Activated naive CD4-positive, alpha-beta T cell treated with anti-CD3 and anti-CD28 coated beads, Interleukin-2, amount 50 U/mL, for 72 hours (primary cell): ENCODE measurements at regions not wholly inside any gene's neighbourhood (a gene's known extent, or its start where the extent isn't known, plus 50 kb on each side); places are given as distances from the start of the nearest gene placed in this dataset.

Experiments
- ATAC-seq, 2 donors: fragments of 150-1000 bp; cut with Tn5 transposase; 2 replicates each; pipeline ENCODE4 v1.10.0; 2021; ENCODE audit warnings: mild to moderate bottlenecking in 2 of 2, moderate library complexity in 2 of 2
- DNase-seq, 2 donors: peaks; one replicate each; pipeline ENCODE4 v3.0.0; 2021 to 2022; ENCODE audit warnings: low spot score in 2 of 2
- H3K27ac Mint-ChIP-seq, 2 donors: one replicate each; pipeline ENCODE4 v1.8.0; 2022; ENCODE audit warnings: mild to moderate bottlenecking in 2 of 2, mixed read lengths in 2 of 2
- H3K36me3 Mint-ChIP-seq, 2 donors: one replicate each; pipeline ENCODE4 v1.8.0; 2022; ENCODE audit warnings: mixed read lengths in 2 of 2
- H3K9me3 Mint-ChIP-seq, 2 donors: one replicate each; pipeline ENCODE4 v1.8.0; 2022; ENCODE audit warnings: mixed read lengths in 2 of 2

DNA sequence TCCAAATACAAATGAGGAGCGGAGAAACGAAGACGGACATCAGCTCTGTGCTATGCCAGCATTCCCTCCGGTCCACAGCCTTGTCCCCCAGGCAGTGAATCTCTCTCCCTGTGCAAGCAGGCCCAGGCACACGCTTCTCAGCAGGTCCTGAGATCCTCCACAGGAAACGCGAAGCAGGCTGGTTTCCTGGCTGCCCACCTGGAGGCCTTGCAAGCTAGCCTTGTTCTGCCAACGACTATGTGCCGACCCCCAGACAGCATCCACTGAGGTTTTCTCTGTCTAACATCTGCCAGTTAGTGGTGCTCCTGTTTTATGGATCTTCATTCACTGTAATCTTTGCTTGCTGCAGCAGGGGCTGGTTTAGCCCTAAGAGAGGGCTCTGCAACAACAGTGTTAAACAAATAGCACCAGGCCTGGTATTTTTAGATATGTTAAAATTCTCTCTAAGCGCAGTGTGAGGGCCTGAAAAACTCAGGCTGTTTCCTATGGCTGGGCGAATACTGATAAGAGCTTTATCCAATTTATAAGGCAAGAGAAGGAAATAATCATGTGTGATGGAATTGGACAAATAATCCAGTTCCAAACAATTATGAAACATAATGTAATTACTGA lies 386.0 kb upstream of the ARID1B start:
- DNase-seq (no peak), ATAC-seq (no peak)
- Mint-ChIP-seq H3K27ac (no peak overlapping the region), H3K36me3 (no peaks in the 10 kb centered on the region), H3K9me3 (peaks cover 0 to 5% of the 10 kb centered on the region in 2 donors)

DNA sequence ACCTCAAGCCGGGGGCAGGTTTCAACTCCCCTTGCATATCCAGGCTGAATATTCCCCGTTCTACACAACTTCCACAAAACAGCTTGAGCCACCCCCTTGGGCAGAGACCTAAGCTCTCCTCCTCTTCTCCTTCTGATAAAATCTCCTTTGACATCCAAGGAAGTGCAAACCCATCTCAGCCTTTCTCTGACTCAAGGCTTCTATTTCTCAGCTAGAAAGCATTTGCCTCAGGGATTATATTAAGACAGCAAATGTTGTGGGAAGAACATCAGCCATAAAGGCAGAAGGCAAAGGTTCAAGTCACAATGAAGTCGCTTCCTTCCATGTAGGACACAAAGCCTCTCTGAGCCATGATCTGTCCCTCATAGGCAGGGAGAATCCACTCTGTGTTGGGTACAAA lies 386.6 kb upstream of the ARID1B start:
- Mint-ChIP-seq H3K9me3 (peaks cover 0 to 5% of the 10 kb centered on the region in 2 donors), H3K27ac (no peak overlapping the region), H3K36me3 (no peaks in the 10 kb centered on the region)
- DNase-seq (no peak), ATAC-seq (no peak)

DNA sequence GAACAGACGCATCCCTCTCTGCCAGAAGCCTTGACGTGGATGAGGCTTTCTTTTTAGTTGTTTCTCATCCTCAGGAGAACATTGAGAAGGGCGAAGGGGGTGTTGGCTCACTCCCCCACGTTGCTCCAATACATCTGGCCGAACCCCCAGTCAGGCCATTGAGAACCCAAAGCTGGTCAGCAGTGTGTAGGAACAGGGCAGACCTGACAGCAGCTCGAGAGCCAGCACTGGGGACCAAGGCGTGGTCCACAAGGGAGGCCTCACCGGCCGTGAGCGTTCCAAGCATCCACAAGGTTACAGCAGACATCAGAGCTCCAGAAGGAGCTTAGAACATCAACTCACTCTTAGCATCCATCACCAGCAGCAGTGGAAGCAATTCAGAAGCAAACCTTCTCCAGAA lies 387.9 kb upstream of the ARID1B start:
- no peak for DNase-seq
- Mint-ChIP-seq H3K27ac (no peak overlapping the region), H3K9me3 (peaks cover 0 to 5% of the 10 kb centered on the region in 2 donors), H3K36me3 (no peaks in the 10 kb centered on the region)
- ATAC-seq, result no peak

DNA sequence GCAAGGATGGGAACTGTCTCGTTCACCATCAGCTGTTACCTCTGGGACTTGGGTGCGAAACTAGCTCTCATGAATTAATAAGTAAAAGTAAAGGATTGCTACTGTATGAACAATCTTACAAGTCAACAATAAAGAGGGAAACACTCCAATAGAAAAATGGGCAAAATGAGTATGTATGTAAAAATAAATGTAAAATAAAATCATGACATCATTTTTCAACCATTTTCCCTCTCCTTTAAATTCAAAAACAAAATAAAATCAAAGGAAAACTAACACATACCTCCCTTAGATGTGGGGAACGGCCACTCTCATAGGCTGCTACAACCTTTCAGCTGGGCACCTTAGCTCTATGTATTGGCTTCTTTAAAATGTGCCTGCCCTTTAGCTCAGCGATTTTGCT lies 389.7 kb upstream of the ARID1B start:
- Mint-ChIP-seq H3K36me3 (no peaks in the 10 kb centered on the region), H3K9me3 (no peaks in the 10 kb centered on the region), H3K27ac (no peak overlapping the region)
- no peak for ATAC-seq
- no peak for DNase-seq

DNA sequence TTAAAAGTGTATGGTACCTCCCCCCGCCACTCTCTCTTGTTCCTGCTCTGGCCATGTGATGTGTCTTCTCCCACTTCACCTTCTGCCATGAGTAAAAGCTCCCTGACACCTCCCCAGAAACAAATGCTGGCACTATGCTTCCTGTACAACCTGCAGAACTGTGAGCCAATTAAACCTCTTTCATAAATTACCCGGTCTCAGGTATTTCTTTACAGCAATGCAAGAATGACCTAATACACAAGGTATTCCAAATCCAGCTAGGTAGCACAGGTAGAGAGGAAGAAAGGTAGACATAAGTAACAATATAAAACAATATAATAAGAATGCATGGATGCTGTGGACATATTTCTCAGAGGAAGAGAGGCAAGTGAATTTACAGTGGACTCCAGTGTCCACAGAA lies 394.1 kb upstream of the ARID1B start:
- no peak overlapping the region for H3K27ac Mint-ChIP-seq
- DNase-seq (no peak), ATAC-seq (no peak)
- H3K9me3 Mint-ChIP-seq, result no peaks in the 10 kb centered on the region
- H3K36me3 Mint-ChIP-seq, result no peaks in the 10 kb centered on the region

DNA sequence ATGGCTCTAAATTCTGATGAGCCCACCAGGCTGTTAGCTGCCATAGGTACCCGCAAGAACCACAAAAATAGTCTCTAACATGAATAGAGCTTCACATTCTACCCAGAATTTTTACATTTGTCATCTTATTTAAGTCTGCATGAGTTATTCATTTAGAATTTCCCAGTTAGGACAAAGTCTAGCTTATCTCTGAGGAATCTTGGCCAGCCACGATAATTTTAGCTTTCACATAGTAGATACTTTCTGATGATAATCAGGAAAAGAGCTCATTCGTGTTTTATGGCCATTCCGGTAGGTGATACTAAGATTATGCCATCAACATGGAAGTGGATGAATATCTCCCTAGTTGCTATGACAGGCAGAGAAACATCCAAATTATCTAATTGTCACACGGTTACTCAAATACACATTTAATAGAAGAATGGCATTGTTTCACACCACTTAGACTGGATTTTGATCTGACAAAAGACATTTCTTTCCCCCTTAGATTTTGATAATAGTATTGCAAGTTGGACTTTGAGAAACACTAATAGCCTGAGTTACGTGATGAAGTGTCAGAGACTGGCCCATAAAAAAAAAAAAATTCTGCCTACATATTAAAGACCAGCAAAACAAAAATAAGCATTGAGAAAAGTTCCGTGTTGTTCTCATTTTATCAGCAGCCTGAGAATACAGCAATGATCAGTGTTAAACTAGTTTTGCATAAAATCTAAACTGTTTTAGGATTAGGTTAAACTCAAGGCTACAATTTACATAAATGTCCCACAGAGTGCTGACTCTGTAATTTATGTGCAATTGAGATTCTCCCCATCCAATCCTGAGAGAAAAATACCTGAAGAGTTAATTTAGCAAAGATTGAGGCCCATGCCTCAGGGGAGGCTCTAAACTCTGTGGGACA lies 397.5 kb upstream of the ARID1B start:
- DNase-seq (no peak), ATAC-seq (no peak)
- Mint-ChIP-seq H3K27ac (no peak overlapping the region), H3K9me3 (no peaks in the 10 kb centered on the region), H3K36me3 (no peaks in the 10 kb centered on the region)

DNA sequence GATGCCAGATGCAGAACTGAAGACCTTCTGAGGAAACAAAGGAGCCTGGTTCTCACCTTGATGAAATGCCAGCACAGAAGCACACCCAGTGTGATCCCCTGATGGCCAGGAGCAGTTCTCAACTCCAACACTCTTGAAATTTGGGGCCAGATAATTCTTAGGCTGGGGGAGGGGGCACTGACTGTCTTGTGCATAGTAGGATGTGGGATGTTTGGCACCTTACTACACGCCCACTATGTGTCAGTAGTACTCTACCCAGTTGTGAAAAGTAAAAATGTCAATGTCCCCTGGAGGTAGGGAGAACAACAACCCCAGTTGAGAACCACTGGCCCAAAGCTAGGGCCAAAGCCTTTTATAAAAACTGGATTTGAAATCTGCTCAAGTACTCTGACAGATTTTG lies 398.3 kb upstream of the ARID1B start:
- Mint-ChIP-seq H3K27ac (no peak overlapping the region), H3K9me3 (no peaks in the 10 kb centered on the region), H3K36me3 (no peaks in the 10 kb centered on the region)
- DNase-seq (no peak), ATAC-seq (peak in 1 of 2 donors; percentile 37)

DNA sequence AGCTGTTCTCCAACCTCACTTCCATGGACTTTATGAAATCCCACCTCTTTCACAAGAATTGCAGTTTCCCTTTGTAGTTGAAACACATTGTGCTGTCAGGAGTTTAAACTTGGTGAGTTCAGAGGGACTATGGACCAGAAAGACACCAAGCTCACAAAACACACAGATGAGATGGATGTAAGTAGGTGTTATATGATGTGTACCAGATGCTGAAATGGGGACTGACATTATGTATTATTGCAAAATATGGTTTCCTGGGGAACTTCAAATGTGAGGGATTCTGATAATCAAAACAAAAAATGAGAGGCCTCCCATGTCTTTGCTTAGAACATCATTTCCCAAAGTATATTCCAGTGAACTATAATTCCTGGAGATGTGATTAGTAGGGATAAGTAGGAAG lies 401.1 kb upstream of the ARID1B start:
- DNase-seq, result no peak
- peaks cover 0 to 7% of the 10 kb centered on the region in 2 donors for H3K36me3 Mint-ChIP-seq
- H3K27ac Mint-ChIP-seq, result no peak overlapping the region
- no peak for ATAC-seq
- H3K9me3 Mint-ChIP-seq, result no peaks in the 10 kb centered on the region

DNA sequence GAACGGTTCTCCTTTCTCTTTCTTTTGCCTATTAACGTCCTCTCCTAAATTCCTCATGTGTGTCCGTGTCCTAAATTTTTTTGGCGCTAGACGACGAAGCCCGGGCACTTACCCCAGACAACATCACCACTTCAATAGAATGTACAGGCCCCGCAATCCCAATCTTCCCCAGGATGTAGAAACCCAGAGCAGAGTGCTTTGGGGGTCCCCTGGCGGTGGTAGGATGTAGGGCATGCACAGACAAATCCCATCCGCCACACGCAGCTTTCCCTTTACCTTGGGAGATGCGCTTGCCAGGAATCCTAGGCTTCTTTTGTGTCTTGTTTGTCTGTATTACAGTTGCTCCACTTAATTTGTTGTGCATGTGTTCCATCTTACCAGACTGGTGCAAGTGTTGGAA lies 417.3 kb upstream of the ARID1B start:
- ATAC-seq, result no peak
- H3K27ac Mint-ChIP-seq, result no peak overlapping the region

DNA sequence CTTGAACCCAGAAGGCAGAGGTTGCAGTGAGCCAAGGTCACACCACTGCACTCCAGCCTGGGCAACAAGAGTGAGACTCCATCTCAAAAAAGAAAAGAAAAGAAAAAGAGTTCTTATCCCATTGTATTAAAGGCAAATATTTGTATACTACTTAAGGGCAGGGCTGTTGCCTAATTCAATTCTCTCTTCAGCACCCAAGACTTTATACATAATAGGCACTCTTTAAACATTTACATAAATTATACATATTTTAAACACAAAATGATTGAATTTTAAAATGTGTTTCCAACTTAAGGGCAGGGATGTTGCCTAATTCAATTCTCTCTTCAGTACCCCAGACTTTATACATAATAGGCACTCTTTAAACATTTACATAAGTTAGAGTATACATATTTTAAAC lies 424.3 kb upstream of the ARID1B start:
- DNase-seq (no peak), ATAC-seq (no peak)
- Mint-ChIP-seq H3K36me3 (peaks cover 0 to 9% of the 10 kb centered on the region in 2 donors), H3K27ac (no peak overlapping the region), H3K9me3 (peaks cover 6% of the 10 kb centered on the region in 2 donors)

More for the DNA sequence above, 417.3 kb upstream of the ARID1B start:
- DNase-seq, result no peak
- Mint-ChIP-seq H3K36me3 (peaks cover 5 to 15% of the 10 kb centered on the region in 2 donors), H3K9me3 (peaks cover 6 to 15% of the 10 kb centered on the region in 2 donors)

DNA sequence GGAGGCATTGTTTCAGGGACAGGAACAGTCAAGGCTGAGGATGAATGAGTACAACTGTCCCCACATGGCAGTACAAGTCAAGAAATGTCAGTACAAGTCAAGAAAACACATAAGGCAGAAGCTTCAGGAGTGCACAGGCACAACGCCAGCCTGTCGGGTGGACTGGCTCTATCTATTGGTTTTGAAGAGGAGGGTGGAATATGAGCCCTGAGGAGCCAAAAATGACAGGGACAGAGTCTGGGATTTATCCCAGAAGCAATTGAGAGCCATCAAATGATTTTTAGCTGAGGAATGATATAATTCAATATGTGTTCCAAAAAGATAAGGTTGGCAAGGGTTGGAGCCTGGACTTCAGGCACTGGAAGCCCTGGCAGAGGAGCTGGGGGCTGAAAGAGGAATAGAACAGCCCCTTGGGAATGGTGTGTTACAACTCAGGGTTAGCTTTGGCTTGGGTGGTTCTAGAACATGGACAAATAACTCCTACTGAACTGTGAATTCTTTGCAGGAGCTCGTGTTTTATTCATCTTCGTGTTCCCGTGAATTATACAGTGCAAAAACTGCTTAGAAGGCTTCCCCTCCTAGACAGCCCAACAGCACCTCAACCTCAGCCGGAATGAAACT lies 425.7 kb upstream of the ARID1B start:
- Mint-ChIP-seq H3K9me3 (no peaks in the 10 kb centered on the region), H3K27ac (no peak overlapping the region), H3K36me3 (peaks cover 0 to under 1% of the 10 kb centered on the region in 2 donors)
- no peak for ATAC-seq
- DNase-seq, result no peak

DNA sequence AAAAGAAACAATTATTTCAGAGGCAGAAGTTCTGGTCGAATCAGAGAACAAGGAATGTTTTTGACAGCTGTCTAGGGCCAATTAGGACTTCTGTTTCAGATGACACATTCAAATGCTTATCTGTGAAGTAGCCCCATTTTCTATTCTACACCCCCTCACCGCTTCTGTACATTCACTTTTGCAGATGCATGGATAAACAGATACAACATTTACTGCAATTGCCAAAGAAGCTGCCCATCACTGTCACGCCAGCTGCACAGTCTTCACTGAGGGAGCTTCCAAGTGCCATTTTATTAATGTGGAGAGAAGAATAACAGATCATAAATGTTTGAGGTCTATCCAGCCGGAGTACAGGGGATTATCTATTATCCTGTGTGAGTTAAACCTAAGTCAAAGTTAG lies 426.8 kb upstream of the ARID1B start:
- no peaks in the 10 kb centered on the region for H3K9me3 Mint-ChIP-seq
- DNase-seq (no peak), ATAC-seq (no peak)
- no peak overlapping the region for H3K27ac Mint-ChIP-seq
- no peaks in the 10 kb centered on the region for H3K36me3 Mint-ChIP-seq

DNA sequence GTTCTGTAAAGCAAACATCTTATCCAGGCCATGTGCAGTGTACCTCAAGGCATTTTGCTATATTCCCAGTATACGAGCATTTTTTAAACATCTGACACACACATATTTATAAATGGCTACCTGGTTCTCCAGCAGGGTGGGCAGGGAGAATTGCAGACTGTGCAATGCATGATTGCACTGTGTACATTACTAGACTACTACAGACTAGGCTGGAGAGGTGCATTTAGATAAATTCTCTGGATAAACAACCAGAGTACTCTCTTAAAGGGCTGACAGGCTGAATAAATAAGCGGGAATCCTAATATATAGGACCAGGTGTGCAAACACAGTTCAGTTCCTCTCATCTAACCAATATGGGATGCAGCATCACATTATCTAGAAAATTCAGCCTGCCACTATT lies 428.3 kb upstream of the ARID1B start:
- ATAC-seq (no peak), DNase-seq (no peak)
- no peak overlapping the region for H3K27ac Mint-ChIP-seq
- H3K36me3 Mint-ChIP-seq, result no peaks in the 10 kb centered on the region
- H3K9me3 Mint-ChIP-seq, result no peaks in the 10 kb centered on the region

DNA sequence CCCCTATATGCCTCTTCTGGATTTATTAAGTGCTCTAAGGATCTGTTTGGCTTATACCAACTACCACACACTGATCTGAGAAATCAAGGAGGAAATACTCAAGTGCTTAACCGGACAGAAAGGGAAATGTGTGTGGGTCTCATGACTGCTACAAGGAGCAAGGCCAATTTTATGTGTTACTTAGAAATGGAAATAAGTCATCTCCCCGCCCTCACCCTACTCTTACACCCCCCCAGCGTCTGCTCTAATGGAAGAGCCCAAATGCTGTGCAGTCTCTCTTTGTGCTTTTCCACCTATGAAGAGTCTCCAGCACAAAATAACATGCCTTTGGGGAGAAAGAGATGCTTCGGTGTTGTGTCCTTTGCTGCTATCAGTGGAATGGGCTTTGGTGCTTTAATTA lies 428.8 kb upstream of the ARID1B start:
- H3K36me3 Mint-ChIP-seq, result no peaks in the 10 kb centered on the region
- no peak overlapping the region for H3K27ac Mint-ChIP-seq
- ATAC-seq, result no peak
- DNase-seq, result no peak
- H3K9me3 Mint-ChIP-seq, result no peaks in the 10 kb centered on the region

DNA sequence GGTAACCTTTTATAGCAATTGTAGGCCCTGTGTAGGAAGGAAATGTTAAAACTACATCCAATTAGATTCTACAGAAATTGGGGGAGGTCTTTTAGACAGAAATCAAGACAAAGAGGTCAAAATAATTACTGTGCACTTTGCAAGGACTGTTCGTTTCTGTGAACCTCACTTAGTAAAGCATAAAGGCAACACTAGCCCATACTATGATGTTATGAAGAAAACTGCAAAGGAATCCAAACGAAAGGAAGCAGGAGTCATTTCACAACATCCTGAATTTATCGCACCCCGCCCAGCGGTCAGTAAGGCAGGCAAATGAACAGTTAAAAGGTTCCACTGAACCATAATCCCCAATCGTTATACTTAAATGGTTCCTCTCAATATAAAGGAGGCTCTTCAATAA lies 429.5 kb upstream of the ARID1B start:
- H3K36me3 Mint-ChIP-seq, result no peaks in the 10 kb centered on the region
- H3K27ac Mint-ChIP-seq, result no peak overlapping the region
- no peaks in the 10 kb centered on the region for H3K9me3 Mint-ChIP-seq
- DNase-seq (no peak), ATAC-seq (no peak)

DNA sequence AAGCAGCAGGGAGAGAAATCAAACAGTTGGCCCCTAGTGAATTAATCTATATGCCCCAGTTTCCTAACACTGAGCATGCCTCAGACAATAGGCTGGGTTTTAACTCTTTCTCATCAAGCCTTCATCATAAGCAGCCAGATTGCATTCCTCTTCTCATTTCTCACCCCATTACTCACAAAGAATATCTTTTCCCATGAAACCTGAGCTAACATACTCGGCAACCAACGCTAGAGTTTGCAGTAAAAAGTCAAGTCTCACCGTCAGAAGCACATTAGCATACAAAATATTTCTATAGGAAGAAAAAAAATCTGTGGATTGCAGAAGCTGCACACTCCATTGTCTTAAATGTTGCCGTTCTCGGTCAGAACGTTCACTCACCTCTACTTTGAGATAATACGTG lies 429.9 kb upstream of the ARID1B start:
- H3K27ac Mint-ChIP-seq, result no peak overlapping the region
- H3K9me3 Mint-ChIP-seq, result no peaks in the 10 kb centered on the region
- DNase-seq (no peak), ATAC-seq (no peak)
- no peaks in the 10 kb centered on the region for H3K36me3 Mint-ChIP-seq

DNA sequence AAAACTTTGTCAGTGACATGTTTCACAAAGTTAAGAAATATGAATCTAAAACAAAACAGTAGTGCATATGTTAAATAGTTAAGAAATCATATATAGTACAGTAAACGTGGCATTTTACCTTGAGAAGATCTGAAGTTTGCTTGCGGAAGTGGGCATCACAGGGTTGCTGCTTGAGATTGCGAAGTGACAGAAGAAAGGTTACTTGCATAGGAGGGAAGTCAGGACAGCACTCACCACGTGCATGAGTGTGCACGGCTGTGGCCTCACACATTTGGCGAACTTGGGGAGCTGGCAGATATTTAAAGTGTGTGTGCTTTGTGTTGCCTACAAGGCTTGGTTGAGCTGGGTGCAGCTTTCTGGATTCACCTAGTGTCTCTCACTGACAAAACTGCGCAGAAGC lies 431.5 kb upstream of the ARID1B start:
- H3K9me3 Mint-ChIP-seq, result no peaks in the 10 kb centered on the region
- H3K36me3 Mint-ChIP-seq, result no peaks in the 10 kb centered on the region
- DNase-seq (no peak), ATAC-seq (no peak)
- H3K27ac Mint-ChIP-seq, result no peak overlapping the region

DNA sequence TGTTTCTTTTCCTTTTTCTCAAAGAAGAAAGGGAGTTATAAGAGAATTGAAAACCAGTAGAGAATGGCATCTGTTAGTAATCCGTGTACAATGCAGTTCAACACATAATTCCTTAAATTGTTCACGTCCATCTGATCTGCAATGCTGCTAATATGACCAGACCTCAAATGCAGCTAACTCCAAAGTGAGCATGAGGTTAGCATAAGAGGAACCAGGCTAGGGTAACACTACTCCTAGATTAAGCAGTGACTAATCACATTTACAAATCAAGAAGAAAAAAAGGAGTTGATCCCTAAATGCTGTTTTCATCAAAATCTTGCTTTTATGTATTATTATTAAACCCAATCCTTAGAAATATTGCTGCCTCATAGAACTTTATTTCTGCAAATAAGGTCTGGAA lies 432.7 kb upstream of the ARID1B start:
- Mint-ChIP-seq H3K9me3 (no peaks in the 10 kb centered on the region), H3K36me3 (no peaks in the 10 kb centered on the region), H3K27ac (no peak overlapping the region)
- ATAC-seq (no peak), DNase-seq (no peak)
